SKM-1 treated with dmso at 0.1 percent for 144 hours (cell line): ENCODE measurements at regions not wholly inside any gene's neighbourhood (a gene's known extent, or its start where the extent isn't known, plus 50 kb on each side); places are given as distances from the start of the nearest gene placed in this dataset.
A peak's percentile ranks its signal among the peaks of the same experiment; 100 is the strongest.

Source experiments
- DNase-seq: peaks from one replicate; lab custom pipeline; 2025; ENCODE audit not compliant: unreplicated experiment; lab: John Stamatoyannopoulos, UW

DNA sequence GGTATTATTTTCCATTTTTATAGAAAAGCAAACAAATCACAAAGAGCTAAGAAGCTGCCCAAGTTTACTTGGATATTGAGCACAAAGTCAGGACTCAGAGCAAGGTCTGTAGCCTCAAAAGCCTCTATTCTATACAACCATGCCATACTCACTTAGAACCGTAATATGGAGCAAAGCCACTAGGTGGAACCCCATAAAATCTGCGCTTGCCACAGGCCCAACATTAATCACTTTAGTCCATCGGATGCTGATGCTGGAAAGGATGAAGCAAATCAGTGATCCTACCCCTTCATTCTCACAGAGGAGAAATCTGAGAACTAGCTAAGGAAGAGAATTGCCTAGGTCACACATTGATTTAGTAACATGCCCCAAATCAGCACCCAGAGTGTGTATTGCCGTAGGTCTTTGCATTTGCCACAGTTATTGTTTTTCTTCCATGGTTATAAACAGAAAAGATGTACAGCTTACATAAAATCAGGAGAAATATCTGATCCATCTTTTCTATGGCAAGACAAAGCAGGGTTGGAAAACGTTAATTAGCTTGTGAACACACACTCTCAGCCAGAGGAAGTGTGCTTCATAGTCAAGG, 56.7 kb upstream of the RAB38 start:
- peak; percentile 21 for DNase-seq

GRCh38 chr11:88229303-88229702, 54.1 kb upstream of the RAB38 start:
- no peak for DNase-seq
